A673 (cell line): ENCODE measurements at regions not wholly inside any gene's neighbourhood (a gene's known extent, or its start where the extent isn't known, plus 50 kb on each side); places are given as distances from the start of the nearest gene placed in this dataset.

Experiments
- EZH2 ChIP-seq: fragments of 200-600 bp; sonication (generic); IDR thresholded peaks from 2 replicates; pipeline ENCODE4 v1.6.1; 2017; ENCODE audit warnings: borderline replicate concordance, low read depth, mild to moderate bottlenecking, mixed read lengths, antibody characterized with exemption, low read length; ENCODE audit not compliant: poor library complexity, severe bottlenecking
- TF ChIP-seq, protein P1 (sequence below): fragments of 300-800, 200-600 bp; sonication (generic); conservative IDR thresholded peaks from 2 replicates; pipeline ENCODE4 v1.5.1; 2017; ENCODE audit warnings: low read depth, mild to moderate bottlenecking, antibody characterized with exemption, low read length, moderate library complexity, mixed read lengths

GRCh38 chr3:104791331-104791730 is 575.4 kb upstream of the ALCAM start:
- TF ChIP-seq, protein P1, sequence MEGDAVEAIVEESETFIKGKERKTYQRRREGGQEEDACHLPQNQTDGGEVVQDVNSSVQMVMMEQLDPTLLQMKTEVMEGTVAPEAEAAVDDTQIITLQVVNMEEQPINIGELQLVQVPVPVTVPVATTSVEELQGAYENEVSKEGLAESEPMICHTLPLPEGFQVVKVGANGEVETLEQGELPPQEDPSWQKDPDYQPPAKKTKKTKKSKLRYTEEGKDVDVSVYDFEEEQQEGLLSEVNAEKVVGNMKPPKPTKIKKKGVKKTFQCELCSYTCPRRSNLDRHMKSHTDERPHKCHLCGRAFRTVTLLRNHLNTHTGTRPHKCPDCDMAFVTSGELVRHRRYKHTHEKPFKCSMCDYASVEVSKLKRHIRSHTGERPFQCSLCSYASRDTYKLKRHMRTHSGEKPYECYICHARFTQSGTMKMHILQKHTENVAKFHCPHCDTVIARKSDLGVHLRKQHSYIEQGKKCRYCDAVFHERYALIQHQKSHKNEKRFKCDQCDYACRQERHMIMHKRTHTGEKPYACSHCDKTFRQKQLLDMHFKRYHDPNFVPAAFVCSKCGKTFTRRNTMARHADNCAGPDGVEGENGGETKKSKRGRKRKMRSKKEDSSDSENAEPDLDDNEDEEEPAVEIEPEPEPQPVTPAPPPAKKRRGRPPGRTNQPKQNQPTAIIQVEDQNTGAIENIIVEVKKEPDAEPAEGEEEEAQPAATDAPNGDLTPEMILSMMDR, result no peak
- no peak for TF ChIP-seq EZH2
